Activated CD4-positive, alpha-beta memory T cell treated with anti-CD3 and anti-CD28 coated beads, Interleukin-2, amount 10 ng/mL, durations not matched to agents 7 days and 5 days (primary cell): ENCODE measurements at regions not wholly inside any gene's neighbourhood (a gene's known extent, or its start where the extent isn't known, plus 50 kb on each side); places are given as distances from the start of the nearest gene placed in this dataset.

Source experiments
- CTCF ChIA-PET: fragments of 350-600 bp; sonication (Branson Sonifier 250); formaldehyde crosslinking; loops from one replicate; lab custom pipeline; 2021; ENCODE audit warnings: antibody characterized with exemption, inconsistent platforms; lab: Charles Lee
- POLR2A ChIA-PET: fragments of 350-600 bp; sonication (Branson Sonifier 250); formaldehyde crosslinking; loops from one replicate; lab custom pipeline; 2021; ENCODE audit warnings: antibody characterized with exemption; lab: Charles Lee
- DNase-seq: peaks from one replicate; pipeline ENCODE4 v3.0.0-alpha.2; 2020
- H3K27ac Mint-ChIP-seq: one replicate; pipeline ENCODE4 v1.8.0; 2021; ENCODE audit warnings: mild to moderate bottlenecking, mixed read lengths
- H3K27me3 Mint-ChIP-seq: one replicate; pipeline ENCODE4 v1.8.0; 2021; ENCODE audit warnings: mixed read lengths
- H3K36me3 Mint-ChIP-seq: one replicate; pipeline ENCODE4 v1.8.0; 2021; ENCODE audit warnings: low read depth, mixed read lengths
- H3K4me1 Mint-ChIP-seq: one replicate; pipeline ENCODE4 v1.8.0; 2021; ENCODE audit warnings: mixed read lengths
- H3K4me3 Mint-ChIP-seq: one replicate; pipeline ENCODE4 v1.8.0; 2021; ENCODE audit warnings: mild to moderate bottlenecking, mixed read lengths
- H3K9me3 Mint-ChIP-seq: one replicate; pipeline ENCODE4 v1.8.0; 2021; ENCODE audit warnings: mixed read lengths

GRCh38 chr12:114984634-114985061 is 300.7 kb upstream of the TBX3 start:
- H3K27me3 Mint-ChIP-seq = no peaks in the 10 kb centered on the region
- H3K4me3 Mint-ChIP-seq = no peak overlapping the region
- POLR2A ChIA-PET = no interaction called here
- H3K27ac Mint-ChIP-seq = no peak overlapping the region
- DNase-seq = no peak
- H3K36me3 Mint-ChIP-seq = no peaks in the 10 kb centered on the region
- H3K4me1 Mint-ChIP-seq = no peaks in the 10 kb centered on the region
- H3K9me3 Mint-ChIP-seq = peaks cover 16% of the 10 kb centered on the region
- CTCF ChIA-PET = no interaction called here

- no peak for DNase-seq
- no peaks in the 10 kb centered on the region for H3K27me3 Mint-ChIP-seq
- POLR2A ChIA-PET = no interaction called here
- H3K4me1 Mint-ChIP-seq = no peaks in the 10 kb centered on the region
- no peak overlapping the region for H3K27ac Mint-ChIP-seq
- H3K36me3 Mint-ChIP-seq = no peaks in the 10 kb centered on the region
- H3K4me3 Mint-ChIP-seq = no peak overlapping the region
- H3K9me3 Mint-ChIP-seq = peaks cover 12% of the 10 kb centered on the region
- CTCF ChIA-PET = no interaction called here
Measured at GRCh38 chr12:114982760-114983159, 298.8 kb upstream of the TBX3 start.

GRCh38 chr12:114981036-114981435 is 297.1 kb upstream of the TBX3 start:
- ChIA-PET CTCF (interaction anchor here (0.6 kb wide), 1 partner anchor 271 kb away, joined by 4 read pairs; no protein-coding TSS in a partner anchor), POLR2A (no interaction called here)
- no peak overlapping the region for H3K27ac Mint-ChIP-seq
- H3K36me3 Mint-ChIP-seq = no peaks in the 10 kb centered on the region
- H3K4me1 Mint-ChIP-seq = no peaks in the 10 kb centered on the region
- no peak for DNase-seq
- no peaks in the 10 kb centered on the region for H3K27me3 Mint-ChIP-seq
- peaks cover 9% of the 10 kb centered on the region for H3K9me3 Mint-ChIP-seq
- no peak overlapping the region for H3K4me3 Mint-ChIP-seq

DNA sequence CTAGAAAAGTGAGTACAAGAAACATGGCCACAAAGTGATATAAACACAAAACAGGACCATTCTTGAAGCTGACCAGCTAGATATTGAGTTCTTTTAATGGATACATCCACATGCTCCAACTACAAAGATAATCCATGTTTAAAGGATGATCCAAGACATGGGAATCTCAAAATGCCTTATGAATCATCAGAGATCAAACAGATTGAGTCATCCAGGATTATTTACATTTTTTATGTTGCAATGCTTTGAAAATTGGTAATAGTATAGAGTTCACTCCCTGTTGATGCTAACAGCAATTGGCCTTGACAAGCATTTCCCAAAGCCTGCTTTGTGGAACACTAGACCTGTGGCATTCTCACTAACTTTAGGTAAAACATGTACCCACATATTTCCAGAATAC is 293.0 kb upstream of the TBX3 start:
- POLR2A ChIA-PET = no interaction called here
- Mint-ChIP-seq H3K9me3 (peaks cover 9% of the 10 kb centered on the region), H3K4me3 (no peak overlapping the region), H3K36me3 (no peaks in the 10 kb centered on the region), H3K4me1 (no peaks in the 10 kb centered on the region), H3K27ac (no peak overlapping the region), H3K27me3 (no peaks in the 10 kb centered on the region)
- no peak for DNase-seq
- CTCF ChIA-PET = no interaction called here

DNA sequence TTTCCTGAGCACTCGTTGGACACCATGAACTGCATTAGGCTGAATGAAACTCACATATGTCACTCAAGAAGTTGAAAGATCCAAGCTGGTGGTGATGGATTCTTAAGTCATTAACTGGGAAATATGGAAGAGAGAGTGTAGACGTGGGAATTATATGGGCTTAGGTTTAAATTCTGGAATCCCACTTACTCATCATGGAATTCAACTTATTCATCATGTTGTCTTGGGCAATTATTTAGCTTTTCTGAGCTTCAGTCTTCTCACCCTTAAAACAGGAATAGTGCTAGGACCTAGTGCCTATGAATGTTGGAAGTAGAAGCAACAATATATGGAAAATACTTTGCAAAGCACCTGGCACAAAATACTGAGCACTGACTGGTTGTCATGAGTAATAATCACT is 292.4 kb upstream of the TBX3 start:
- no peak overlapping the region for H3K4me3 Mint-ChIP-seq
- H3K27ac Mint-ChIP-seq = no peak overlapping the region
- no peaks in the 10 kb centered on the region for H3K4me1 Mint-ChIP-seq
- H3K36me3 Mint-ChIP-seq = no peaks in the 10 kb centered on the region
- ChIA-PET POLR2A (no interaction called here), CTCF (no interaction called here)
- DNase-seq = no peak
- peaks cover 9% of the 10 kb centered on the region for H3K9me3 Mint-ChIP-seq
- H3K27me3 Mint-ChIP-seq = no peaks in the 10 kb centered on the region

DNA sequence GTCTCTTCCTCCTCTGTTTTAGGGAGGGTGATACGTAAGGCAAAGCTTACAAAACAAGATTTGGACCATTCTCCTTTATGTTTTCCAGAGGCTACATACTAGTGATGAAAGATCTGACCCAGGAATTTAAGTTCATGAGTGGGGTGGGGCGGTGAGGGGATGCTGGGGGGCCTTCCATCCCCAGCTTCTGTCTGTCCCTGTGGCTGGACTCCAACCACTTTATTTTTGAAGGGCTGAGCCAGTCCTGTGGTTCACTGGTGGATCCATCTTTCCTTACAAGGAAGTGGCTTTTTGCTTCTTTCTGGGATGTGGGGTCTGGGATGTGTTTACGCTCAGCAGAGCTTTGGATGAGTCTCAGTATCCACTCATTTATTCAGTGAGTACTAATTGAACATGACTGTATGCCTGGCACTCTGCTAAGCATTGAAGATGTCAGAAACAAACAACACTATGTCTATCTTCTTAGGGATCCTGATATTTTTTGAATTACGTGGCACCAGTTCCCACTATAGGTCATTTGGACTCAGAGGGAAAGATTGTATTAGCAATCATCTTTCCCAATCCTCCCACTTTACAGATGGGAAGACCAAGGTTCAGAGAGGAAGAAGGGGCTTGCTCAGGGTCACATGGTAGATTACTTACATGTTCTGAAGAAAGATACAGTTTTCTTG is 291.8 kb upstream of the TBX3 start:
- H3K4me3 Mint-ChIP-seq = no peak overlapping the region
- H3K36me3 Mint-ChIP-seq = no peaks in the 10 kb centered on the region
- H3K27me3 Mint-ChIP-seq = no peaks in the 10 kb centered on the region
- ChIA-PET POLR2A (no interaction called here), CTCF (no interaction called here)
- H3K27ac Mint-ChIP-seq = no peak overlapping the region
- H3K9me3 Mint-ChIP-seq = peaks cover 5% of the 10 kb centered on the region
- DNase-seq = no peak
- no peaks in the 10 kb centered on the region for H3K4me1 Mint-ChIP-seq

DNA sequence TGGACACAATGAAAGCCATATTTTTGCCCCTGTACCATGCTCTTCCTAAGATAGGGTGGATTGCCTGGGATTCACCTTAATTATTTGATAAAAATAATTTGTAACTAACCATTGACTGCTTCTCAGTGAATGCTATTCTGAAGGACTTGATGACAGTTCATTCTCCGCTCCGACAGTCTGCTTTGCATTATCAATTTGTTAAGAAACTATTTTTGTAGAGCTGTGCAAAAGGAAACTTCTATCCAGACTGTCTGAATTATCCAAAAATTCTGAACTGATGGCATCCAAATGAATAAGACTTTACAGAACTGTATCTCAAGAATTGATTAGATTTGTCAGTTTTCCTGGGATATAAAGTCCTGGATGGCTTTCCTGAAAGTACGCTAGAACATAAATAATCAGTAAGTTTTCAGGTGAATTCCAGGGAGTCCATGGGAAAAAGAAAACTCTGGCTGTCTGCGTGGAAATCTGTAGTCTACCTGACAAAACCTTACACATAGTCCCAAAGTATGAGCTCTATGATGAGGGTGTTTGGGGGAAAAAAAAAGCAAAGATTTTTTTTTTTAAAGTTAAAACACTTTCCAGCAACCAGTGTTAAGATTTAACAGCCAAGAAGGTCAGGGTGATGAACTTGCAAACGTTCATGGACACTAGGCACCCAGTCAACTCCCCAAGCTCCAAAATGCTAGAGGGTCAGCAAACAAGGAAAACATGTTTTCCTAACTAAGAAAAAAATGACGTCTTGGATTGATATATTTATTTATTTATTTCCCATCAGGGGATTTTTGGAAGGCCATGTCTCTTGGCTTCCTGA is 291.1 kb upstream of the TBX3 start:
- ChIA-PET POLR2A (no interaction called here), CTCF (no interaction called here)
- no peaks in the 10 kb centered on the region for H3K27me3 Mint-ChIP-seq
- no peak for DNase-seq
- H3K27ac Mint-ChIP-seq = no peak overlapping the region
- no peak overlapping the region for H3K4me3 Mint-ChIP-seq
- no peaks in the 10 kb centered on the region for H3K36me3 Mint-ChIP-seq
- H3K4me1 Mint-ChIP-seq = no peaks in the 10 kb centered on the region
- H3K9me3 Mint-ChIP-seq = peaks cover 5% of the 10 kb centered on the region

GRCh38 chr12:114974333-114974732 is 290.4 kb upstream of the TBX3 start:
- peaks cover 2% of the 10 kb centered on the region for H3K9me3 Mint-ChIP-seq
- H3K27me3 Mint-ChIP-seq = no peaks in the 10 kb centered on the region
- no peaks in the 10 kb centered on the region for H3K36me3 Mint-ChIP-seq
- CTCF ChIA-PET = no interaction called here
- POLR2A ChIA-PET = no interaction called here
- DNase-seq = no peak
- no peak overlapping the region for H3K4me3 Mint-ChIP-seq
- no peak overlapping the region for H3K27ac Mint-ChIP-seq
- H3K4me1 Mint-ChIP-seq = no peaks in the 10 kb centered on the region

GRCh38 chr12:114968727-114969126 is 284.8 kb upstream of the TBX3 start:
- H3K27ac Mint-ChIP-seq = no peak overlapping the region
- H3K36me3 Mint-ChIP-seq = no peaks in the 10 kb centered on the region
- CTCF ChIA-PET = no interaction called here

DNA sequence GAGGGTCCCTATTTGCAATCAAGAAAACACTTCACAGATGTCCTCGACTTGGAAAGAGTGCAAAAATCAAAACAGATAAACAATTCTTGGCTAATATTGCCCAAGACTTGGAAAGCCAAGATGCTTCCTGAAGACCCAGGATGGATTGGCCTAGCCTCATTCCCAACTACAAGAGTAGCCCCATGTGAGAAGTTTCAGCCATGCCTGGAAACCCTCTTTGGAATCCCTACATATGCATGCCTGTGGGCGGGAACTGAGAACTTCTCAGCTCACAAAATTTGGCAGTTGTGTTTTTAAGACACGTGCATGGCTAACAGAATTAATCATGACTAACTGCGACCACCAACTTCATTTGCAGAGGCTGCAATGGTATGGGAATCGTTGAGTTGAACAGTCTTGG is 283.2 kb upstream of the TBX3 start:
- CTCF ChIA-PET = no interaction called here
- no peaks in the 10 kb centered on the region for H3K27me3 Mint-ChIP-seq
- POLR2A ChIA-PET = no interaction called here
- no peaks in the 10 kb centered on the region for H3K36me3 Mint-ChIP-seq
- no peak overlapping the region for H3K27ac Mint-ChIP-seq
- no peak overlapping the region for H3K4me3 Mint-ChIP-seq
- no peaks in the 10 kb centered on the region for H3K9me3 Mint-ChIP-seq
- H3K4me1 Mint-ChIP-seq = no peaks in the 10 kb centered on the region
- DNase-seq = no peak

More at GRCh38 chr12:114968727-114969126, 284.8 kb upstream of the TBX3 start:
- Mint-ChIP-seq H3K4me3 (no peak overlapping the region), H3K9me3 (peaks cover 2% of the 10 kb centered on the region), H3K4me1 (no peaks in the 10 kb centered on the region), H3K27me3 (no peaks in the 10 kb centered on the region)
- no peak for DNase-seq
- POLR2A ChIA-PET = no interaction called here

DNA sequence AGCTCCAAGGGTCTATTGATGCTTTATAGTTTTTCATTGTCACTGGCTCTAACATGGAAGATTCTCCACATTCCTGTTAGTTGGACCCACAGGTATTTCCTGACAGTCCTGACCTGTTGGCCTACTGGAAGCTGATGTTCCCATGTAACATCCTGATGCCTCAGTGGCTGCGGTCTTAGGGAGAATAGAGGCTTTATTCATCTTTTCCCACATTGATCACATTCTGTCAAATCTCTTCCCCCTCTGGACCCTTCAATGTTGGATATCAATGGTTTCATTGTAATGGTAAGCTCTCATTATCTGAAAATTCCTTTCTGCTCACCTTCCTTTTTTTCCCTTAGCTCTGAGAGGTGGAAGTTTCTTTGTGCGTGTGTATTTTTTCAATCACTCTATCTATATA is 280.9 kb upstream of the TBX3 start:
- POLR2A ChIA-PET = no interaction called here
- CTCF ChIA-PET = no interaction called here
- no peak overlapping the region for H3K4me3 Mint-ChIP-seq

DNA sequence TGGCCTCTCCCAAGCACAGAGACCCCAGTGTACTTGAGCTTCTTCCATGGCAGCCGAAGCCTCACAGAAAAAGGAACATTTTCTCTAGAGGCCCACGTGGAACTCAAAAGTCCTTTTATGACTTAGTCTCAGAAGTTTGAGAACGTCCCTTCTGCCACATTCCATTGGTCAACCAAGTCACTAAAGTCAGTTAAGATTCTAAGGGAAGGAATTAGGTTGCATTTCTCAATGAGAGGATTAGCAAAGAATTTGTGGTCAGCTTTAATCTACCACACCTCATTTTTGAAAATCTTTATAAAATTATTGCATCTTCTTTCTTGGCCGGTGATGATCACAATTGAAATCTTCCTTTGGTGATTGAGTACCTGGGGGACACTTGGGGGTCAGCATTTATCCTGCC is 279.9 kb upstream of the TBX3 start:
- ChIA-PET CTCF (no interaction called here), POLR2A (no interaction called here)
- Mint-ChIP-seq H3K4me1 (no peaks in the 10 kb centered on the region), H3K36me3 (no peaks in the 10 kb centered on the region), H3K27ac (no peak overlapping the region), H3K27me3 (no peaks in the 10 kb centered on the region), H3K9me3 (peaks cover 3% of the 10 kb centered on the region), H3K4me3 (no peak overlapping the region)
- DNase-seq = no peak

More for the DNA sequence above, 280.9 kb upstream of the TBX3 start:
- Mint-ChIP-seq H3K9me3 (peaks cover 1% of the 10 kb centered on the region), H3K36me3 (no peaks in the 10 kb centered on the region), H3K27me3 (no peaks in the 10 kb centered on the region), H3K4me1 (no peaks in the 10 kb centered on the region), H3K27ac (no peak overlapping the region)
- DNase-seq = no peak

- H3K27me3 Mint-ChIP-seq = no peaks in the 10 kb centered on the region
- H3K27ac Mint-ChIP-seq = no peak overlapping the region
- H3K36me3 Mint-ChIP-seq = no peaks in the 10 kb centered on the region
- DNase-seq = no peak
- ChIA-PET CTCF (no interaction called here), POLR2A (no interaction called here)
- H3K9me3 Mint-ChIP-seq = peaks cover 5% of the 10 kb centered on the region
- H3K4me3 Mint-ChIP-seq = no peak overlapping the region
- no peaks in the 10 kb centered on the region for H3K4me1 Mint-ChIP-seq
Measured at GRCh38 chr12:114961491-114961890, 277.5 kb upstream of the TBX3 start.

DNA sequence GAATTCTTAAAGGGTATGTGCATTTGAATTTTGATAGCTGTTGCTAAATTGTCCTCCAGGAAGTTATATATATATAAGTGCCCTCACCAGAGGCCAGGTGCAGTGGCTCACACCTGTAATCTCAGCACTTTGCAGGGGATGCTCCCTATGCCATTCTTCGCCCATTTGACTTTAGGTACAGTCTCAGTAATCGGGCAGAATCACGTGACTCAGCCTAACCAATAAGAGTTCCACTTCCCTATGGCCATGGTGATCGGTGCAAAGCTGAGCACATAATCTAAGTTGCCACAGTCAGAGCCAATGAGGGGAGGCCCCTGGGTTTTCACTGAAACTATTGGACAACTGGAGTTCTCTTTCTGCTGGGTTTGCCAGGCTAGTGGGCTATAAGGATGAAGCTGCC is 274.6 kb upstream of the TBX3 start:
- no peak for DNase-seq
- no peaks in the 10 kb centered on the region for H3K27me3 Mint-ChIP-seq
- peaks cover 5% of the 10 kb centered on the region for H3K9me3 Mint-ChIP-seq
- H3K27ac Mint-ChIP-seq = no peak overlapping the region
- no peak overlapping the region for H3K4me3 Mint-ChIP-seq
- H3K4me1 Mint-ChIP-seq = no peaks in the 10 kb centered on the region
- ChIA-PET POLR2A (no interaction called here), CTCF (no interaction called here)
- no peaks in the 10 kb centered on the region for H3K36me3 Mint-ChIP-seq
